Colonic mucosa (tissue), 4 donors: ENCODE measurements at regions not wholly inside any gene's neighbourhood (a gene's known extent, or its start where the extent isn't known, plus 50 kb on each side); places are given as distances from the start of the nearest gene placed in this dataset.

Source experiments
- DNase-seq: peaks from one replicate; pipeline ENCODE4 v3.0.0-alpha.2; 2020
- H3K27ac ChIP-seq: fragments of 200-600 bp; one replicate; pipeline ENCODE4 v1.8.0; 2021
- H3K27me3 ChIP-seq: fragments of 200-600 bp; one replicate; pipeline ENCODE4 v1.8.0; 2021
- H3K36me3 ChIP-seq: fragments of 200-600 bp; one replicate; pipeline ENCODE4 v1.8.0; 2021
- H3K4me1 ChIP-seq: fragments of 200-600 bp; one replicate; pipeline ENCODE4 v1.8.0; 2021; ENCODE audit warnings: mild to moderate bottlenecking
- H3K4me3 ChIP-seq: fragments of 200-600 bp; one replicate; pipeline ENCODE4 v1.8.0; 2021
- H3K9ac ChIP-seq, 2 donors: one replicate each; pipeline ENCODE4 v1.7.0; 2013; ENCODE audit warnings: control low read depth in 2 of 2, low read depth in 2 of 2, low read length in 2 of 2
- H3K9me3 ChIP-seq: fragments of 200-600 bp; one replicate; pipeline ENCODE4 v1.8.0; 2021
- intact Hi-C: fragments of 100-400 bp; cut with DNase I; formaldehyde crosslinking; loops from one replicate; pipeline ENCODE4 v1.14.1; 2022
- TF ChIP-seq, protein P1 (sequence below): fragments of 200-600 bp; IDR thresholded peaks from one replicate; pipeline ENCODE4 v1.8.0; 2022; ENCODE audit warnings: antibody characterized with exemption, mild to moderate bottlenecking
- donor health status: healthy.
- donor health status: DM: no; HTN: no; CAD: no.
- donor health status: DM: no; HTN: no; CAD: no.

DNA sequence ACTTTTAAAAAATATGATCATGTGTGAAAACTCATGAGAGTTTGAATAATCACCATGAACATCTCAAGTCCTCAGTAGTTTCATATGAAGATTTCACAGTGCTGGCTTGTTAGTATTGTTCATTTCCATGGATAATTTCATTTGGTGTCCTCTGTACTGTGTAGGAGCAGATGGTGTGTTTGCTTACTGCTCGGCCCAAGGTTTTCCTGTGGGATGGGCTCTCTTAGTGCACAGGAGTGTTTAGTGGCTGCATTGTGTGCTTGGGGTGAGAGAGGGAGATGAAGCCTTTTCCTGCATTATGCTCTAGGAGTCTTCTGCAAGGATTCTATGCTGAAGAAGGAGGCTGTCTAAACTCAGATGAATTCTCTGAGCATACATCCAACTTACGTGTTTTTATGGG is 270.6 kb downstream of the SOCS6 start:
- Histone ChIP-seq H3K4me1 (no peaks in the 10 kb centered on the region), H3K27me3 (no peaks in the 10 kb centered on the region), H3K9me3 (no peaks in the 10 kb centered on the region), H3K4me3 (no peak overlapping the region), H3K9ac (no peak overlapping the region), H3K27ac (no peak overlapping the region), H3K36me3 (no peaks in the 10 kb centered on the region)
- TF ChIP-seq, protein P1, sequence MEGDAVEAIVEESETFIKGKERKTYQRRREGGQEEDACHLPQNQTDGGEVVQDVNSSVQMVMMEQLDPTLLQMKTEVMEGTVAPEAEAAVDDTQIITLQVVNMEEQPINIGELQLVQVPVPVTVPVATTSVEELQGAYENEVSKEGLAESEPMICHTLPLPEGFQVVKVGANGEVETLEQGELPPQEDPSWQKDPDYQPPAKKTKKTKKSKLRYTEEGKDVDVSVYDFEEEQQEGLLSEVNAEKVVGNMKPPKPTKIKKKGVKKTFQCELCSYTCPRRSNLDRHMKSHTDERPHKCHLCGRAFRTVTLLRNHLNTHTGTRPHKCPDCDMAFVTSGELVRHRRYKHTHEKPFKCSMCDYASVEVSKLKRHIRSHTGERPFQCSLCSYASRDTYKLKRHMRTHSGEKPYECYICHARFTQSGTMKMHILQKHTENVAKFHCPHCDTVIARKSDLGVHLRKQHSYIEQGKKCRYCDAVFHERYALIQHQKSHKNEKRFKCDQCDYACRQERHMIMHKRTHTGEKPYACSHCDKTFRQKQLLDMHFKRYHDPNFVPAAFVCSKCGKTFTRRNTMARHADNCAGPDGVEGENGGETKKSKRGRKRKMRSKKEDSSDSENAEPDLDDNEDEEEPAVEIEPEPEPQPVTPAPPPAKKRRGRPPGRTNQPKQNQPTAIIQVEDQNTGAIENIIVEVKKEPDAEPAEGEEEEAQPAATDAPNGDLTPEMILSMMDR: no peak
- intact Hi-C loops: no loop called here
- no peak for DNase-seq

DNA sequence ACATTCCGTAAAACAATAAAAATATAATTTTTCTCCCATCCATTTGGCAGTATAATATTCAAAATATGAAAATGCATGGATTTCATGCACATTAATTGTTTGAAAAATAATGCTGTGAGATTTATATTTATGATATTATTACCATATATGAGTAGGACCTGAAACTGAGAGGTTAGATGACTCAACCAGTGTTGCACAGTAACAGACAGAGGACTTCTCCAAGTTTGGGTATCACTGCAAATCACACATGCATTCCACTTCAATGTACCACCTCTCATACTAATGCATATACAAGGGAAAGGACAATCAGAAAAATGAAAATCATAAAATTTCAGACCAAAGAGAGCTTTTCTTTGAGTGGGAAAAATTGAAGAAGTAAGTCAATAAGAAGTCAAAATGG is 269.5 kb downstream of the SOCS6 start:
- intact Hi-C loops: no loop called here
- TF ChIP-seq, protein P1: no peak
- H3K27me3 ChIP-seq: no peaks in the 10 kb centered on the region
- H3K4me1 ChIP-seq: no peaks in the 10 kb centered on the region
- DNase-seq: no peak
- H3K4me3 ChIP-seq: no peak overlapping the region
- no peaks in the 10 kb centered on the region for H3K36me3 ChIP-seq
- no peak overlapping the region for H3K9ac ChIP-seq
- no peaks in the 10 kb centered on the region for H3K9me3 ChIP-seq
- H3K27ac ChIP-seq: no peak overlapping the region

DNA sequence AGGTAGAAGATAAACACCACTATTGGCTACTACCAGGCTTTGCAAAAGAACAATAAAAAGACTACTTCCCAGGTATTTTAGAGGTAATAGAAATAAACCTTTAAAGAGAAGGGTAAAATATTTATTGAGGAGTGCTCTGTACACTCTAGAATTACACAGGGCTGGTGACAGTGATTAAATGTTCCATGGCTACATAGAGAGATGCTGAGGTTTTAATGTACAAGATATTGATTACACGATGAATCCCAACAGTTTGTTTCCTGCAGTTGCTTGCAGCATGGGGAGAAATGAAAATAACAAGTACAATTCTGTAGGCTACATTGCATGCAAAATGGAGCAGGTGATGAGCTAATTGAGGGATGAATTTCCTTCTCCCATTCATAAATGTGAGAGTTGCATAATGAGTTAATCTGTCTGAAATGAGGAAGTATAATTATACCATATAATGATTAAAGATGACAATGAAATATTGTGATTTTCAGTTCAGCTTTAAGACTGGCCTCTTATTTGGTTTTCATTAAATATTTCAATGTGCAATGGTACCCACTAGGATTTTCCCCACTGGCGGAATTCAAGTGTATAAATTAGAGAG is 266.1 kb downstream of the SOCS6 start:
- TF ChIP-seq, protein P1: no peak
- DNase-seq: no peak
- Histone ChIP-seq H3K4me3 (no peak overlapping the region), H3K27ac (no peak overlapping the region), H3K9me3 (no peaks in the 10 kb centered on the region), H3K36me3 (no peaks in the 10 kb centered on the region), H3K27me3 (no peaks in the 10 kb centered on the region), H3K9ac (no peak overlapping the region), H3K4me1 (no peaks in the 10 kb centered on the region)
- intact Hi-C loops: no loop called here

DNA sequence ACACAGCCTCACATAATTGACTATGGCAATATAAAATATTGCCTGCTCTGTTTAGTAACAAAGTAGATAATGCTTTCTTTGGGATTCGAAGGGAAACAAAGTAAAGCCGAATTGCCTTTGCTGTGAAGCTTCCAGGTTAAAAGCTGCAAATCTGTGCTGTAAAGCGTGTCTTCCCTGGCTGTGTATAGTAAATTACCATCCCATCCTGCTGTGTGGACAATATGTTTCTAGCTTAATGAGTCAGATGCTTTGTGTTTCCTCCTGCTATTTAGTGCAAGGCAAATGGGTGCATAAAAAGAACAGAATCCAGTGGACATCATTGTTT is 265.1 kb downstream of the SOCS6 start:
- H3K27me3 ChIP-seq: no peaks in the 10 kb centered on the region
- TF ChIP-seq, protein P1: no peak
- no peak overlapping the region for H3K9ac ChIP-seq
- DNase-seq: no peak
- H3K9me3 ChIP-seq: no peaks in the 10 kb centered on the region
- H3K36me3 ChIP-seq: no peaks in the 10 kb centered on the region
- H3K27ac ChIP-seq: no peak overlapping the region
- intact Hi-C loops: no loop called here
- no peak overlapping the region for H3K4me3 ChIP-seq
- H3K4me1 ChIP-seq: no peaks in the 10 kb centered on the region

DNA sequence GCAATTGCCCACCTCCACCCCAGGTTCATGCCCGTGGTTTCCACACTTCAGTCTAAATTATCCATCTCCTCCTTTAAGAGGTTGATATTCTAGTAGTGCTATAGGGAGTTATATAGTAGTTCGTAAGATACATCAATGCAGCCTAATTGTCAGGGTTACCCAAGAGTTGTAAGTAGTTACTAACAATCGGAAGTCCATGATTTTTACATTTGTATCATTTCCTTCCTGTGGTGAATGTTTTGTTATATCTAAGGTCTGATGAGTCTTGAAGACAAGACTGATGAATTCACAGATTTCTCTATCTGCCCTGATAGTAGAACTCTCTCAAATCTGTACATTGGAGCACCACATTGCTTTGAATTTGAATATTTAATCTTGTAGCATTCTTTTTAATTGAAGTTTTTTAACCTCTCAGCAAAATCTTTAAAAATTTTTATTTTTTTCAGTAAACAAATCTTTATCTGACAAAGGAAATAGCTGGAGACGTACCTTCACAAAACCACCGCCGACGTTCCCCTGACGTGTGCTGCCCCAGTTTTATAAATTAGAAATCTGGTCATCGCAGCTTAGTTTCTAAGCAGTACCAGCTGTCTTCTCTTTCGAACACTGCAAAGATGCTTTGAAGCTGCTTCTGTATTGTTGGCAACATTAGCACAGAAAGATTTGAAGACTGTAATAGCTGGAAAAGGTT is 264.5 kb downstream of the SOCS6 start:
- Histone ChIP-seq H3K9me3 (no peaks in the 10 kb centered on the region), H3K4me3 (no peak overlapping the region), H3K9ac (no peak overlapping the region), H3K4me1 (no peaks in the 10 kb centered on the region), H3K27me3 (no peaks in the 10 kb centered on the region), H3K36me3 (no peaks in the 10 kb centered on the region), H3K27ac (no peak overlapping the region)
- TF ChIP-seq, protein P1: no peak
- intact Hi-C loops: no loop called here
- no peak for DNase-seq
